GM21723 (cell line): ENCODE measurements at regions not wholly inside any gene's neighbourhood (a gene's known extent, or its start where the extent isn't known, plus 50 kb on each side); places are given as distances from the start of the nearest gene placed in this dataset.
"Not testable (repeated sequence)": the region's sequence is repeated elsewhere in the genome, so short reads cannot be mapped to it uniquely, and the experiment has no call there.

Experiments used
- ATAC-seq: cut with Tn5 transposase; IDR thresholded peaks from one replicate; pipeline ENCODE4 v1.9.1; 2021; ENCODE audit warnings: mild to moderate bottlenecking, moderate library complexity; ENCODE audit not compliant: unreplicated experiment

DNA sequence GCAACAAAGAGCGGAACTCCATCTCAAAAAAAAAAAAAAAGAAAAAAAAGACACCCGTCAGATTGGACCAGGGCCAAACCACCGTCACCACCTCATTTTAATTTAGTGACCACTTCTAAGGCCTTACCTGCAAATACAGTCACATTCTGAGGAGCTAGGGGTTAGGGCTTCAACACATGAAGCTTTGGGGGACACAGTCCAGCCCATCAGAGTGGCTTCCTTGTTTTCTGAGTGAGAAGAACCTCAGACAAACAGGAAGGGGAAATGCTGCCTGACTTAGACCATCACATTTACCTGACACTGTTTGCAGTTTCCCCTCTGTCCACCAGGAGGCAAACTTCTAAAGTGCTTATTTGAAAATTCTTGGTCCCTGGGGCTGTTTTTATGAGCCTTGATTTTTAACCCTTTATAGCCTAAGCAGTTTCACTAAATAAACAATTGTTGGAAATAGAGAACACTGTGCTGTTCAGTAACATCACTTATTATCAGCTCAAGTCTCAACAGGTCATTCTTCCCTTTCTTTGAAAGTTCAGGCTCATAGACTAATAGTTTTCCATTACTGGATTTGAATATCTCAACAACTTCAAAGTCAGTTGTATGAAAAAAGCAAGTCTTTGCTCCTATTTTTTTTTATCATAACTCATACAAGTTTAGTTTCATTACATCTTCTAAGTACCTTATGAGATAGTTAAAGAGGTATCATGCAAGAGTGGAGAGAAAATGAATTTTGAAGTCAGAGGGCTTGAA is 74.9 kb upstream of the WASF3 start:
- ATAC-seq, result peak; percentile 67

DNA sequence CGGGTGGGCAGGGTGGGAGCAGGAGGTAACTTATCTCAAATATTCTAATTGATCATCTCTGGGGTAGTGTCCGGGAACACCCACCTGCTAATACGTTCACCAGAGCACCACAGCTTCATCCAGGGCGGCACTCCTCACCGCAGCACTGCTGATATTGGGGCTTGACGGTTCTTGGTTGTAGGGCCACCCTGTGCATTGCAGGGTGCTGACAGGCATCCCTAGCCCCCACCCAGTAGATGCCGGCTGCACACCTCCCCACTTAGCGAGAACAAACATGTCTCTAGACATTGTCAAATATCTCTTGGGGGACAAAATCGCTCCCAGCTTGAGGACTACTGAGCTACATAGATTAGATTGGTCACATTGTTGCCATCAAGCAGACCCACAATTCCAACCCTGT is 73.9 kb upstream of the WASF3 start:
- no peak for ATAC-seq

DNA sequence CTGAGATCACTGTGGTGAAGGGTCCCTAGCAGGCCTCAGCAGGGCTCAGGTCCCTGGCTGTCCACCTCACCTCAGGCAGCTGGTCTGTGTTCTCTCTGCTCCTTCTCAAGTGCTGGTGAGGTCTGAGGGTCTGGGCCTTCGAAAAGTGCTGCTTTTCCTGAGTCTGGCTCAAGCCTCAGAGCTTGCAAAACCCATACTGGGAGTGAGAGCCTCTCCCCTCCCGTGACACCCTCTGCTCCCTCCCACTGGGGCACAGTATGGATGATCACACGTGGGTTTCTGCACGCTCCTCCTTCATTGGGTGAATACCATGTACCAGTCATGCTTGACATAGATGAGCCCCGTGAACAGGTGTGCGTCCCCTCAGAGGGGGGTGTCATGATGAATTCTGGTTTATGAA is 73.3 kb upstream of the WASF3 start:
- ATAC-seq, result no peak

DNA sequence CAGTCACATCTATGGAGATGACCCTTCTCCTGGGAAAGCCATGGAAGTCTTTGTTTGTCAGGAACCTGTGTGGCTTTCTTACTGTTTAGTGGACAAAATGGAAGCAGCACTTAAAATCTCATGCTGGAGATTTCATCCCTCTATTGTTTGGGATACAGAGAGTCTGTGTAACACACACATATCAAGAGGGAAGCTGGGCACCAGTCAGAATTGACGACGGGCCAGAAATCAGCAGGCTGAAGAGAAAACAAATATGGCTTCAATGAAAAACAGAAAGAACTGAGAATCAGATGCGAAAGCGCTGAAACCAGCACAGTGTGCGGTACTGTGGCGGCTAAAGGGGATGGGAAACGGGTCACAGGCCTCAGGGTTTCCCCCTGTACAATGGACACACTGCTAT is 72.2 kb upstream of the WASF3 start:
- no peak for ATAC-seq

DNA sequence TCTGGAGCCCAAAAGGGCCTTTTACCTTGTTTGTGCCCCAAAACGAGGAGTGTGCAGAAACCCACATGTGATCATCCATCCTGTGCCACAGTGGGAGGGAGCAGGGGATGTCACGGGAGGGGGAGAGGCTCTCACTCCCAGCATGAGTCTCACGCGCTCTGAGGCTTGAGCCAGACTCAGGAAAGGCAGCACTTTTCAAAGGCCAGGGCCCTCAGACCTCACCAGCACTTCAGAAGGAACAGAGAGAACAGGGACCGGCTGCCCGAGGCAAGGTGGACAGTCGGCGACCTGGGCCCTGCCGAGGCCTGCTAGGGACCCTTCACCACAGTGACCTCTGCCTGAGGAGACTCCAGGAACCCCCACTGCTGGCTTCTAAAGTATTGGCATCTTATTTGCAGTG is 71.7 kb upstream of the WASF3 start:
- ATAC-seq, result no peak

DNA sequence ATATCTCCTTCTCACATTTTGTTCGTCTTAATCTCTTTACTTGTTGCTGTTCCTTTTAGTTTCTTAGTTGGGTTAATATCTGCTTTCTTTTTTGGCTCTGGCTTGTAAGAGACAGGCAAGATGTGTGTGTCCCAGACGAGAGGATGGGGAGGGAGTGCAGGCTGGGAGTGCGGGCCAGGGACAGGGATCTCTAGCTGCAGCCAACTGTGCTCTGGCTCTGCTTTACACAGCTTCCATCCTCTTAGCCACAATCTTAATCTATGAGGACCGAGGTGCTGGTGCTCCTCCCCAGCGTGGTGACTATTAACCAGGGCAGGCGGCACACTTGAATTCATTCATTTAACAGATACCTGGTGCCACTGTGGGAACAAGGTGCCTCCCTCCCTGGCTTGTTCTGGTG is 70.9 kb upstream of the WASF3 start:
- no peak for ATAC-seq

DNA sequence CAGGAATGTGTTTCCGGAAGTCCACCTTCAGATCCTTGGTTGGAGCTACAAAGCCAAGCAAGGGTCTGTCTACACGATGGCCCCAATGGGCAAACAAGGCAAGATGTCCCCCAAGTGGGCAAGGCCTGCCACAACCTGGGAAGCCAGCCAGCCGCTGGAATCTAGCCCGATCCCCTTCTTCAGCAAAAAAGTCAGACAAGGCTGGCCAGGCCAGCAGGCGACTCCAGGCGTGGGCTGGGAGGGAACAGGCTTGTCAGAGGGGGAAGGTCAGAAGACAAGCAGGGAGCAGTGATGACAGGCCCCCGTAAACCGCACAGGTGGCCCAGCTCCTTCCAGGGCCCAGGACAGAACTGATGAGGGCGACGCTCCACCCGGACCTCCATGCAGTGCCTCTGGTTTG is 69.7 kb upstream of the WASF3 start:
- ATAC-seq, result no peak

DNA sequence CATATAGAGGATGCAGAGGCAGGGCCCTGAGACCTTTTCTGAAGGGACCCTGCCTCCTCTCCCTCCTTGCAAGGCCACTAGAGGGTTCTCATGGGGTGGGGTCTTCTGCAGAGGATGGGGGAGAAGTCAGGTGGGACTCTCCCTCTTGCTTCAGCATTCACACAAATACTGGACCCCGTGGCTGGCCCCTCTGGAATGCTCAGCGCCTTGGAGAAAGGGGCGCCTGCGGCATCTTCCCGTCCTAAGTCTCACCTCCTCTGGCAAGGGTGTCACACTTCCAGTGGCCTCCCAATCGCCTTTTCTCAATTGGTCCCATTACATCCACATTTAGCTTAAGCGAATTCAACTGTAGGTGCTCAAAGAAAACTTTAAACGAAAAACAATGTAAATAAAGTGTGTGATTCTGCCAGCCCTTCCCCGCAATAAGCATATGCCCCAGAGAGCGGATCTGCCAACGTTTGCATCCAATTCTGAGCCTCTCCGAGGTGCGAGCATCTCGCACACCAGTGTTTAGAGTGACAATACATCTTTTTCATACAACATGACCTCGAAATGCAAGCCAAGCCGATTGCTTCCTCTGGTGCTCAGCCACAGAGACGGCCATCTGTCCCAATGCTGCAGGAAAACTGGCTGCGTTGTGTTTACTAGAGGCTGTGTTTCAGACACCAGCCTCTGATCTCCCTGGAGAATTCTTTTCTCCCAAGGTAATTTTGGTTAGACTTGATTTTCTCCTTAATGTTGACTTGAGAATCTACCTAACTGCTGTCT is 69.1 kb upstream of the WASF3 start:
- ATAC-seq, result no peak

DNA sequence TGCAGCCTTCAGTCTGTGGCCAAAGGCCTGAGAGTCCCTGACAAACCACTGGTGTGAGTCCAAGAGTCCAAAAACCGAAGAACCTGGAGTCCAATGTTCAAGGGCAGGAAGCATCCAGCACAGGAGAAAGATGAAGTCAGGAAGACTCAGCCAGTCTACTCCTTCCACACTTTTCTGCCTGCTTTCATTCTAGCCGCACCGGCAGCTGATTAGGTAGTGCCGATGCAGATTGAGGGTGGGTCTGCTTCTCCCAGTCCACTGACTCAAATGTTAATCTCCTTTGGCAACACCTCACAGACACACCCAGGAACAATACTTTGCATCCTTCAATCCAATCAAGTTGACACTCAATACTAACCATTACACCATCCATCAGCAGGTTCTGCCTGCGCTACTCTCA is 65.2 kb upstream of the WASF3 start:
- ATAC-seq, result not testable (repeated sequence)

DNA sequence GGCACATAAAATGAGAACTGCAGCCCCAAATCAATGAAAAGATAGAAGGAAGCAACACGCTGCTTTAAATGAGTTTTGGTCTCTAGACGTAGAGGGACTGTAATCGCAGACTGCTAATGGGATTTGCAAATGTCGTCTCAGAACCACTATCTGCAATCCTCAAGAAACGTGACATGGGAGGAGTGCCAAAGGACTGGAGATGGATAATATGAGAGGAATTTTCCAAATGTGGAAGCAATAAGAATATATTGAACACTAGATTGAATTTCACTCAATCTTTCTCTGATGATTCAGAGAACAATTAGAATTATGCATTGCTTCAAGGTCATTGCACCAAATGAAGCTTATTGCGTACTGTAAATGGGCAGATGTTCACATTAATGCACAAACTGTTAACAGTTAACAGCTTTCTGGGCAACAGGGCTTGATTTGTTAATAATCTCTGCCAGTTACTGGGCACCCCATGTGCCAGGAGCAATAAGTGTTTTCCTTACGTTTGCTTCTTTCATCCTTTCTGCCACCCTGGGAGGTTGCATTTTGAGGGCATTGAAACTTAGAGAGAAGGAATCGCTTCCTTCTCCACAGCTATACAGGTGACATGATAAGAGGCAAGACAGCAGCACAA is 62.8 kb upstream of the WASF3 start:
- no peak for ATAC-seq

DNA sequence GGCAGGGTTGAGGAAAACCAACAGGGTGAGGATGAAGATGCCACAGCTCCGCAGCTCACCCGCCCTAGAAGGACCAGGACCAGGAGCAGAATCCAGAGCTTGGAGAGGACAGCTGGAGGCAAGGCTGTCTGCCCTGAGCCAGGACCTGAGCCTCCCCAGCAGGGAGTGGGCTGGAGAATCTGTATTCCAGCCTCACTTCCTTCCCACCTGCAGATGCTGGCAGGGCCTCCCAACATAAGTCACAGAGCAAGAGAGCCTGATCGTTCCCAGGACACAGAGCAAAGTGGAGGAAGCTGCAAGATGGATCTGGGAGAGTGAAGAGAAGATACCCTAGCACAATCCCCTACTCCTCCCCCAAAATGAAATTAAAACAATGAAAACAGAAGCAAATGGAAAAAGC is 61.7 kb upstream of the WASF3 start:
- no peak for ATAC-seq

DNA sequence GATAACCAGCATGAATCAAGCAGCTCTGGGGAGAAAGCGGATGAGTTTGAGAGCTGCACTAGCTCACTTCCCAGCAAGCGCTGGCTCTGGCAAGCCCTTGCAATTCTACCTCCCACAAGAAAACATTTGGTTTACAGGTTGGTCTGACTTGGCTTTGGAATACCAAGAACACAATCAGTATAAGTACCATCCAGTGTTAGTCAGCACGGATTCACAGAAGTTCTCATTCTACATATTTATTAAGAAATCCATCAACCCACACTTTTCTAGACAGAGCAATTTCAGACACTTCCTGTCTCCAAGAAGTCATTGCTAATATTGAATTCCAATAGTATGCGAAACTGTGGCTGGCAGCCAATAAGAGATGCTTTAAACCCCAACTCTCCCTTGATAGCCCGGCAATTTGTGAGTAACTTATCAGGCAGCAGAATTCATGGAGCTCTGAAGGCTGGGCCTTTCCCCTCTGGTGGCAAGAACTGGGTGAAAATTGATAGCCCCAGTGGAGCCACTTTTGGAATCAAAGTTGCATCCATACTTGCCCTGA is 59.4 kb upstream of the WASF3 start:
- no peak for ATAC-seq

DNA sequence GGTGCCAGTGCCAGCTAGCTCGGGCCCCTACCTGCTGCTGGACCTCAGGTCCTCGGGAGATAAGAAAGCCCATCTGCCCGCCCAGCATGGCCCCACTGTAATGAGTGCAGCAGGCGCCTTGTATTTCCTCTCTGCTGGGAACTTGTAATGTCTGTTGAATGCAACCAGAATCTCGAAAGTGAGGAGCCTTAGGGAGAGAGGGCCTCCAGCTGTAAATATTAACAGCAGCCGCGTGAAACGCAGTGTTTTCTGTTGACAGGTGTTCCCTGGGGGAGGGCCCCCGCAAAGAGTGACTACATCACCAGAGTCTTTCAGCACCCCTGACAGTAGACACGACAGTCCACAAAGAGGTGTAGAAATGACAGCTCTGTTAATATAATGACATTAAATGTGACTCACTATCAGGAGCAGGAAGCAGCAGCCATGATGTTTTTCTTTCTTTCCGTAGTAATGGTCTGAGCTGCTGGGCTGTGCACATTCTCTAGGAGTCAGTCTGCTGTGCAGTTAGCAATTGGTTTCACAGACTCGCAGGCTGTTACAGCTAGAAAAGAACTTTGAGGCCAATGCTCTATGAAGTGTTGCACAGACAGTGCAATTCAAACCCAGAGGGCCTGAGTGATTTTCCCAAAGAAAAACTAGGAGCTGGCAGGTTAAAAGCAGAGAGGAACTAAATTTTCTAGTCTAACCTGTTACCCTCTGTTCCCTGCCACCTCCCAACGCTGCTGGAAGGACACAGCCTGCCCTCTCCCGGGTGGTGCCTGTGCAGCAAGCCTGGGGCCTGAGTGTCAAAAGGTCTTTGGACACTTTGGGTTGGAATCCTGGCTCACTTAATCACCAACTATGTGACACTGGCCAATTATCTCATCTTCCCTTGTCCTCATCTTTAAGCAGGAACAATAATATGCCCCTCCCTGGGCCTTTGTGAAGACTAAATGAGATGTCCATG is 58.6 kb upstream of the WASF3 start:
- no peak for ATAC-seq

DNA sequence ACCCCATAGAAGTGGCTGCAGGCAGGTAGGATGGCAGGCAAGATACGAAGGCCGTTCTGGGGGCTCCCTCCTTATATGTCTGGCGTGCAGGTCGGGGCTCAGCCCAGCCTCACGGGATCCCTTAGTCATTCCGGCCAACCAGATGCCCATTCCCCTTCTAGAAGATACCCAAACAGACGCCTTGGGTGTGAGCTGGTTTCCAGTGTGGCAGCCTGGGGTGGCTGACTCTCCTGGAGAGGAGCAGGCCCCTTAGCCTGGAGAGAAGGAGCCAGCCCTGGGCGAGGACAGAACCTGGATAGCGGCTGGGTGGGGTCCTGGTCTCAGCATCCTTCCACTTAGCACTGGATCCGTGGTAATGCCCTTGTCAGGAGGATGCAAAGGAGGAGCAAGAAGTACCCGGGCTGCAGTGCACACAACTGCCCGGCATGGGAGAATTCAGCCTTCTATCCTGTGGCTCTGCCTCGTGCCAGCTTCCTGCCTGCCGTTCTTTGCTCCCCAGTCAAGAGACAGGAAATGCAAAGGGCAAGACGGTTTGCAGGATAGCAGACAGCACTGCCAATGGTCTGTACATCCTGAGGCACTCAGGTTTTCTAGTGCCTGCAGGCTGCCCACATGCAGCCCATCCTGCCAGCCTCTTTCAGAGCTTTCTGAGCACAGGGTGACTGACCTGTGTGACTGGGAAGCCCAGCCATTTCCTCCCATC is 56.7 kb upstream of the WASF3 start:
- no peak for ATAC-seq

DNA sequence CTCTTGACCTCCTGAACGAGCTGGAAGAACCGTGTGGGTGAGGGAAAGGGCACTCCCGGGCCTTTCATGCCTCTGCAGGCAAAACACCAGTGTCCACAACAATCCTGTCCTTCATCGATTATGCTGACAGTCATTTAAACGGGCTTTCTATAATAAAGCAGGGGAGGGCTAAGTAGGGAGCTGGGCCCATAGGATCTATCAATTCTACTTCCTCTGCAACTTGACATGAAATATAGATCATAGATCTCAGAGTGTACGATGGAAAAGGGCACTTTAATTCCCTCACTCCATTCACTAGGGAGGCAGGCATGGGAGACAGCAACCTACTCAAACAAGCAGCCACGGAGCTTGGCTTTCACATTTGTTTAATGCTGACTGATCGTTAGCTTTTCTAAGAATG is 55.8 kb upstream of the WASF3 start:
- no peak for ATAC-seq

DNA sequence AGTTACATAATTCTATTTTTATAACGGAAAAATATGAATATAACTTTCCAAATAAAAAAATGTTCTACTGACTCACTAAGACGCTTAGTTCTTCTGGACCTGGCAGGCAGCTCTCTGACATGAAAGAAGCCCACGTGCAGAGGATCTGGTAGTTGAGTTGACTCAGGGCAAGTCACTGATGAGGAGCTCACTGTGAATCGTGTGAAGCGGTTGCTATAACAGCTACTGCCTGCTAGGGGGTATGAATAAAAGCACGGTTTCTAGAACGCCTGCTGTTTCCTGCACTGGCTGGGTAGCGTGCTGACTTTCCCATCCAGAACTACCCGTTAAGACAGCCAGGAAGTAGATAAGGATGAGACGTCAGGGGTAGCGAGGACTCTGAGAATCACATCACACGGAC is 54.7 kb upstream of the WASF3 start:
- no peak for ATAC-seq

DNA sequence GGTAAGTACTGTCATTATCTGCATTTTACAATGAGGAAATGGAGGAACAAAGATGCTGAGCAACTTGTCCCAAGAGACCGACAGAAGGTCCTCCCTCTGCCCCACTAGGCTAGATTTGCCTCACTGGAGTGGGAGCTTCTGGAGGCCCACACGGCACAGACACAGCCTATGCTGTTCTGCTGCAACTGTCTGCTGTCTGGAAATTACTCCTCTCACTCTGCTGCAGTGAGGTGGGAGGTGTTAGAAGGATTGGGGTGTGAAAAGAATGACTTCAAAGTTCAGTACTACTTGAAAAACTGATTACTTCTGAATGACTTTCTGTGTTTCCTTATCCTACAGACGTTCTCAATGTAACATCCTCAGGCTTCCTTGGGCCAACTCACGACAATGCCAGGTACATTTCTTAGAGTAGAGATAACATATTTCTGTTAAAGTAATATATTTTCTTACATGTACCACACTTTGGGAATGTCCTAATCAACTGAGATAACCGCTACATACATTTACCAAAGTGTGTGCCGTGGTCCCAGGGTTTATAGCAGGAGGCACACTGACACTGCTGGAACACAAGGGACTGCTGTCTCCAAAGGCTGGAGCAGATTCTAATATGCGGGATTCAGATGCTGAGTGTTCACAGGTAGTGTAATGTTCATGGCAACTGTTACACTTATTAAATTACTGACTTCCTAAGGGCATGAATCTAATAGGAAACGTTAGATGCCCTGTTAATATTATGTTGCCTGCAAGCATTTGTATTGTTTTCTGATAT is 53.5 kb upstream of the WASF3 start:
- ATAC-seq, result no peak
